ENCODE measurements at regions not wholly inside any gene's neighbourhood (a gene's known extent, or its start where the extent isn't known, plus 50 kb on each side); places are given as distances from the start of the nearest gene placed in this dataset.

GRCh38 chr9:13728917-13729811 is 449.7 kb upstream of the MPDZ start:
- no peaks in the 10 kb centered on the region for H3K36me3 ChIP-seq (ENCODE audit: control insufficient read depth in 4 of 4, insufficient read depth in 4 of 4, low read length in 4 of 4)
- no peaks in the 10 kb centered on the region for H3K9me3 ChIP-seq (ENCODE audit: control insufficient read depth in 4 of 4, insufficient read depth in 3 of 4, low read length in 3 of 4)
- no peak overlapping the region for H3K27ac ChIP-seq (ENCODE audit: low read depth in 1 of 2, low read length in 1 of 2)
- H3K27me3 ChIP-seq (ENCODE audit: control insufficient read depth in 3 of 3, insufficient read depth in 3 of 3, low read length in 2 of 3): no peaks in the 10 kb centered on the region
- DNase-seq (no peak), ATAC-seq (ENCODE audit: insufficient read depth, low FRiP score) (no peak)
- H3K4me3 ChIP-seq: no peak overlapping the region
- no peak for TF ChIP-seq CTCF (IDR thresholded peaks at IDR 0.05; ENCODE audit: control extremely low read depth, extremely low read depth)
- WGBS, 2 donors: 82 to 83% methylated on average over 7 of the region's 7 CpGs
- H3K9ac ChIP-seq (ENCODE audit: insufficient read depth in 1 of 2, low read length in 2 of 2): no peak overlapping the region
- peaks cover 0 to 3% (median 0%) of the 10 kb centered on the region in 5 donors for H3K4me1 ChIP-seq (ENCODE audit: control insufficient read depth in 5 of 5, insufficient read depth in 5 of 5, low read length in 5 of 5)

GRCh38 chr9:13728131-13728530 is 448.6 kb upstream of the MPDZ start:
- Histone ChIP-seq H3K9ac (ENCODE audit: insufficient read depth in 1 of 2, low read length in 2 of 2) (no peak overlapping the region), H3K27ac (ENCODE audit: low read depth in 1 of 2, low read length in 1 of 2) (no peak overlapping the region), H3K4me1 (ENCODE audit: control insufficient read depth in 5 of 5, insufficient read depth in 5 of 5, low read length in 5 of 5) (peaks cover 0 to 3% (median 0%) of the 10 kb centered on the region in 5 donors), H3K9me3 (ENCODE audit: control insufficient read depth in 4 of 4, insufficient read depth in 3 of 4, low read length in 3 of 4) (no peaks in the 10 kb centered on the region), H3K36me3 (ENCODE audit: control insufficient read depth in 4 of 4, insufficient read depth in 4 of 4, low read length in 4 of 4) (no peaks in the 10 kb centered on the region), H3K4me3 (no peak overlapping the region), H3K27me3 (ENCODE audit: control insufficient read depth in 3 of 3, insufficient read depth in 3 of 3, low read length in 2 of 3) (no peaks in the 10 kb centered on the region)
- no peak for TF ChIP-seq CTCF (IDR thresholded peaks at IDR 0.05; ENCODE audit: control extremely low read depth, extremely low read depth)
- no peak for DNase-seq
- WGBS, 2 donors: 79 to 85% methylated on average over 2 of the region's 2 CpGs
- no peak for ATAC-seq (ENCODE audit: insufficient read depth, low FRiP score)

- Histone ChIP-seq H3K9ac (ENCODE audit: insufficient read depth in 1 of 2, low read length in 2 of 2) (no peak overlapping the region), H3K4me3 (no peak overlapping the region), H3K27ac (ENCODE audit: low read depth in 1 of 2, low read length in 1 of 2) (no peak overlapping the region), H3K27me3 (ENCODE audit: control insufficient read depth in 3 of 3, insufficient read depth in 3 of 3, low read length in 2 of 3) (no peaks in the 10 kb centered on the region), H3K4me1 (ENCODE audit: control insufficient read depth in 5 of 5, insufficient read depth in 5 of 5, low read length in 5 of 5) (peaks cover 0 to 3% (median 0%) of the 10 kb centered on the region in 5 donors), H3K9me3 (ENCODE audit: control insufficient read depth in 4 of 4, insufficient read depth in 3 of 4, low read length in 3 of 4) (no peaks in the 10 kb centered on the region), H3K36me3 (ENCODE audit: control insufficient read depth in 4 of 4, insufficient read depth in 4 of 4, low read length in 4 of 4) (no peaks in the 10 kb centered on the region)
- no peak for DNase-seq
- no peak for TF ChIP-seq CTCF (IDR thresholded peaks at IDR 0.05; ENCODE audit: control extremely low read depth, extremely low read depth)
- ATAC-seq (ENCODE audit: insufficient read depth, low FRiP score): no peak
- 69 to 79% methylated on average over 2 of the region's 2 CpGs for WGBS, 2 donors
Measured at GRCh38 chr9:13726746-13727145, 447.3 kb upstream of the MPDZ start.
